BLaER1 treated with 17β-estradiol and CSF1 and Interleukin-3, amounts not matched to agents 10 nM and 100 nM (cell line): ENCODE measurements at regions not wholly inside any gene's neighbourhood (a gene's known extent, or its start where the extent isn't known, plus 50 kb on each side); places are given as distances from the start of the nearest gene placed in this dataset.

Experiments
- H3K27ac ChIP-seq, 11 experiments: shearing (Covaris generic); formaldehyde crosslinking; 2 replicates each; pipeline ENCODE4 v1.8.1; 2022
- H3K27me3 ChIP-seq, 11 experiments: shearing (Covaris generic); formaldehyde crosslinking; 2 replicates each; pipeline ENCODE4 v1.8.1; 2022
- H3K36me3 ChIP-seq, 11 experiments: shearing (Covaris generic); formaldehyde crosslinking; 2 replicates each; pipeline ENCODE4 v1.8.1; 2022
- H3K4me1 ChIP-seq, 10 experiments: shearing (Covaris generic); formaldehyde crosslinking; 2 replicates each; pipeline ENCODE4 v1.8.1; 2022
- H3K4me2 ChIP-seq, 11 experiments: shearing (Covaris generic); formaldehyde crosslinking; 2 replicates each; pipeline ENCODE4 v1.8.1; 2022
- H3K4me3 ChIP-seq, 10 experiments: shearing (Covaris generic); formaldehyde crosslinking; 2 replicates each; pipeline ENCODE4 v1.8.1; 2022
- H3K9ac ChIP-seq, 11 experiments: shearing (Covaris generic); formaldehyde crosslinking; 2 replicates each; pipeline ENCODE4 v1.8.1; 2022
- H3K9me3 ChIP-seq, 11 experiments: shearing (Covaris generic); formaldehyde crosslinking; replicated peaks in 1 of 11; 2 replicates each; pipeline ENCODE4 v1.8.1; 2022
- H4K20me1 ChIP-seq, 11 experiments: shearing (Covaris generic); formaldehyde crosslinking; 2 replicates each; pipeline ENCODE4 v1.8.1; 2022
- Cebpa-rat ChIP-seq, 11 experiments: shearing (Covaris generic); IDR thresholded peaks; 2 replicates each; pipeline ENCODE4 v1.8.1; 2022

DNA sequence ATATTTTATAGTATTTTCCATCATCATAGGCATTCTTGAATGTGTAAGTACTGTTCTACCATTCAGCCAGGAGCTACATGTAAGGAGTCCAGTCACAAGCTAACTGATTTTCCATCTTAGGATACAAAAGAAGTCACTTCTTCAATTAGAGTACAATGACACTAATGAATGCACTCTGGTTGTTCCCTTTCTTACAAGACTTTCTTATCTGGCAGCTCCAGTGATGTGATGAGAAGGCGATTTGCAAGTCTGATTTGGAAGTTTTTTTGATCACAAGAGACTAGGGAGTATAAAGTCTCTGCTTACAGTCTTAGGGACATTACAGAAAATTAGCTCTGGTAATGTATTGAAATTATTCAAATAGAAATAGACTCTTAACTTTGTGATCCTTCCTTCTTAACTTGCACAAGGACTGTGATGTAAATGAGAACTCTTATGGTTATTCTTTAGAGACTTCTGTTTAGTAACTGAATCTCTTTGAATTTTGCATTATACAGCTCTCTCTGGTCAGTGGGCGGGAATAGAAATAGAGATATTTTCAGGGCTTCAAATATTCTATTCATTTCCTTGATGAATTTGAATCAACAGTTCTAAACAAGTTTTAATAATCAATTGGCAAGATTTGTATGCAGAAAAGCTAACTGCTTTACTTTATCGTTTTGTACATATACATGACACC is 130.4 kb upstream of the CDH6 start:
- Histone ChIP-seq H3K27ac (no peak overlapping the region), H3K4me1 (no peaks in the 10 kb centered on the region), H3K36me3 (no peaks in the 10 kb centered on the region), H3K9me3 (no peaks in the 10 kb centered on the region), H4K20me1 (no peaks in the 10 kb centered on the region), H3K4me3 (no peak overlapping the region), H3K4me2 (no peak overlapping the region), H3K27me3 (no peaks in the 10 kb centered on the region), H3K9ac (no peak overlapping the region)
- TF ChIP-seq Cebpa-rat (IDR thresholded peaks at IDR 0.05): no peak

DNA sequence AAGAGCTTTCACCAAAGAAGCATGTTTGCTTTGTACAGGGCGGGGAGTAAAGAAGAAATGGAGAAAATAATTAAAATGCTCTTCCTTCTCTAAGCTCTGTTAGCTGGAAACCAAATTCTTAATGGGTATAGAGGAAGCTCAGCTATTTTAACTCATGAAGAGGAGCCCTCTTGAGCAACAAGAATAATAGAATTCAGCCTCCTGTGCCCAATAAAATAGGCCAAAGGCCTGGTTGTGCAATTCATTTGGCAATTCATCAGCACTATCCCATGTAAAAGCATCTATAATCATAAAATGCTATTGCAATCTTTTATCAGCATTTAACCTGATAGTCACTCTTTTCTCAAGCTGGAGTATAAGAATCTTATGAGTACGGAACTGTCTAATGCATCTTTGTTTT is 133.6 kb upstream of the CDH6 start:
- H3K9ac ChIP-seq: no peak overlapping the region
- no peak overlapping the region for H3K4me3 ChIP-seq
- H3K27ac ChIP-seq: no peak overlapping the region
- 0 out of 22 replicates have a peak, but pooled peaks cover 0 to 4% (median 0%) of the 10 kb centered on the region in 11 experiments for H3K9me3 ChIP-seq
- no peaks in the 10 kb centered on the region for H3K4me1 ChIP-seq
- H3K36me3 ChIP-seq: no peaks in the 10 kb centered on the region
- H3K4me2 ChIP-seq: no peak overlapping the region
- H4K20me1 ChIP-seq: no peaks in the 10 kb centered on the region
- TF ChIP-seq Cebpa-rat (IDR thresholded peaks at IDR 0.05): no peak
- H3K27me3 ChIP-seq: no peaks in the 10 kb centered on the region

DNA sequence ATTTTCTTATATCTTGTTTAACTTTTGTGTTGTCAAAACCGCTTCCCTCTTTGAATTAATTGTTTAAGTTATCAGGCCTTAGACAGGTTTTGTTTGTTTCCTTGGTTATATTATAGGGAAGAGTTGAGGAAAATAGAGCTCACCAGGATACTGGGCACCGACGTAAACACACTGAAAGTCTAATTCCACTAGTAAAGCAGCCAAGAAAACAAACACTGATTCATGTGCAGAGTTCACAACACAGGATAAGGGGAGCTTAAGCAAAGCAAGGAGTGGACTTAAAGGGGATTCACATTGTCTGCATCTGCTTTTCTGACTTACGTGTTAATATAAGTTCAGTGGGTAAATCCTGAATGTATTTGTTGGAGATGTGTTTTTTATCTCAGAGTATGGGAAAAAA is 139.0 kb upstream of the CDH6 start:
- no peak overlapping the region for H3K4me2 ChIP-seq
- H3K4me1 ChIP-seq: no peaks in the 10 kb centered on the region
- H3K27ac ChIP-seq: no peak overlapping the region
- no peaks in the 10 kb centered on the region for H3K27me3 ChIP-seq
- no peaks in the 10 kb centered on the region for H4K20me1 ChIP-seq
- no peak overlapping the region for H3K4me3 ChIP-seq
- no peak overlapping the region for H3K9ac ChIP-seq
- H3K9me3 ChIP-seq: 0 out of 22 replicates have a peak, but pooled peaks cover 0 to 4% (median 0%) of the 10 kb centered on the region in 11 experiments
- no peak for TF ChIP-seq Cebpa-rat (IDR thresholded peaks at IDR 0.05)
- H3K36me3 ChIP-seq: no peaks in the 10 kb centered on the region

DNA sequence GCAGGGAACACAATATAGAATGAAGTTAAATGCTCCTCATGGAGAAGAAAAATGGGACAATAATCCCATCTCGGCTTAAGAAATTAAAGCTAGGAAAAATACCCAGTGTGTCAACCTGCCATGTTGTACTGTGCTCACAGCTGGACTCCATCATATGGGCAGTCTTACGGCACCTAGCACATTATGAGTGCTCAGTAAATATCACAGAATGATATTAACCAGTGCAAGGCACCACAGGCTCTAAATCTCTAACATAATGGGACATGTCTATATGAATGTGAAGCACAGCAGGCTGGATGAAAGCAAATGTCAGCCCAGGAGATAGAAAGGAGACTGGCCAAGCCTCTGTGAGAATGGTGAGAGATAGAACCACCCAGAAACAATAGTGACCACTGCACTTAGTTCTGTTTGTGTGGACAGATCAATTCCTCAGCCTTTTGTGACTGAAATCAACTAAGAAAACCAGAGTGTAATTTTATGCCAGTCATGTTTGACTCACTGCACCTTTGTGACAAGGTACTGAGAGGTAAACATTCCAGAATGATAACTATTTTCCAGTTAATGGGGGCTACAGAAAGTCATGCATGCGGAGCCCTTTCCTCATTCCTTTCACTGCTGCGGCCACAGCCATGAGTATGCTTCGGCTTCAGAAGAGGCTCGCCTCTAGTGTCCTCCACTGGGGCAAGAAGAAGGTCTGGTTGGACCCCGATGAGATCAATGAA is 140.4 kb upstream of the CDH6 start:
- Histone ChIP-seq H3K4me1 (no peaks in the 10 kb centered on the region), H3K9ac (no peak overlapping the region), H3K4me3 (no peak overlapping the region), H3K9me3 (0 out of 22 replicates have a peak, but pooled peaks cover 0 to 4% (median 0%) of the 10 kb centered on the region in 11 experiments), H3K27me3 (no peaks in the 10 kb centered on the region), H3K36me3 (no peaks in the 10 kb centered on the region), H3K27ac (no peak overlapping the region), H3K4me2 (no peak overlapping the region), H4K20me1 (no peaks in the 10 kb centered on the region)
- TF ChIP-seq Cebpa-rat (IDR thresholded peaks at IDR 0.05): no peak

GRCh38 chr5:31051316-31051715 is 142.2 kb upstream of the CDH6 start:
- Histone ChIP-seq H4K20me1 (no peaks in the 10 kb centered on the region), H3K4me1 (no peaks in the 10 kb centered on the region), H3K27ac (no peak overlapping the region), H3K4me2 (no peak overlapping the region), H3K4me3 (no peak overlapping the region), H3K9me3 (no peaks in the 10 kb centered on the region), H3K36me3 (no peaks in the 10 kb centered on the region), H3K9ac (no peak overlapping the region), H3K27me3 (no peaks in the 10 kb centered on the region)
- TF ChIP-seq Cebpa-rat (IDR thresholded peaks at IDR 0.05): no peak

GRCh38 chr5:31049936-31050704 is 143.4 kb upstream of the CDH6 start:
- Histone ChIP-seq H3K4me2 (no peak overlapping the region), H4K20me1 (no peaks in the 10 kb centered on the region), H3K27me3 (no peaks in the 10 kb centered on the region), H3K9ac (no peak overlapping the region), H3K9me3 (no peaks in the 10 kb centered on the region), H3K4me3 (no peak overlapping the region), H3K4me1 (no peaks in the 10 kb centered on the region), H3K27ac (no peak overlapping the region), H3K36me3 (no peaks in the 10 kb centered on the region)
- TF ChIP-seq Cebpa-rat (IDR thresholded peaks at IDR 0.05): no peak

- Histone ChIP-seq H4K20me1 (no peaks in the 10 kb centered on the region), H3K4me3 (no peak overlapping the region), H3K4me1 (no peaks in the 10 kb centered on the region), H3K9me3 (no peaks in the 10 kb centered on the region), H3K36me3 (no peaks in the 10 kb centered on the region), H3K9ac (no peak overlapping the region), H3K27ac (no peak overlapping the region), H3K4me2 (no peak overlapping the region), H3K27me3 (no peaks in the 10 kb centered on the region)
- TF ChIP-seq Cebpa-rat (IDR thresholded peaks at IDR 0.05): no peak
Measured at GRCh38 chr5:31049461-31049860, 144.0 kb upstream of the CDH6 start.

- no peak overlapping the region for H3K4me3 ChIP-seq
- no peak overlapping the region for H3K27ac ChIP-seq
- H3K4me2 ChIP-seq: no peak overlapping the region
- H4K20me1 ChIP-seq: no peaks in the 10 kb centered on the region
- no peaks in the 10 kb centered on the region for H3K9me3 ChIP-seq
- no peak overlapping the region for H3K9ac ChIP-seq
- H3K27me3 ChIP-seq: no peaks in the 10 kb centered on the region
- no peaks in the 10 kb centered on the region for H3K4me1 ChIP-seq
- no peaks in the 10 kb centered on the region for H3K36me3 ChIP-seq
- no peak for TF ChIP-seq Cebpa-rat (IDR thresholded peaks at IDR 0.05)
Measured at GRCh38 chr5:31048282-31049270, 144.9 kb upstream of the CDH6 start.

DNA sequence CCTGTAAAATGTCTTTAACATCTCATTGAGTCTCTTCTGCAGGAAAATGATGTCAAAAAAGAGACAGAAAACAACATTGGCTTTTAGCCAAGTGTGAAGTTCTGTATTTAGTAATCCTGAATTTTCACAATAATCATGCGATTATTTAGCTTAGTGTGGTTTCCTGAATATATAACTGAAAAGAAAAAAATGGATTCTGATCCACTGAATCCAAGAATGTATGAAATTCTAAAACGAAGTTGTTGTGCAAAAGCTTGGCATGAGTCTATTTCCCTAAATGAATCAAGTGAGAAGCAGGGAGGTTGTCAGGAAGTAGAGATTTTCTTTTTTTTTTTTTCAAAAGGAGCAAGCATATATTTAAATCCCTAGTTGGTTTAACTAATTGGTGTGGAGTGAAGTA is 145.9 kb upstream of the CDH6 start:
- H3K36me3 ChIP-seq: no peaks in the 10 kb centered on the region

More for the DNA sequence above, 145.9 kb upstream of the CDH6 start:
- no peak for TF ChIP-seq Cebpa-rat (IDR thresholded peaks at IDR 0.05)
- no peak overlapping the region for H3K4me3 ChIP-seq
- H3K4me2 ChIP-seq: no peak overlapping the region
- no peak overlapping the region for H3K9ac ChIP-seq
- no peaks in the 10 kb centered on the region for H3K4me1 ChIP-seq
- H4K20me1 ChIP-seq: no peaks in the 10 kb centered on the region
- no peaks in the 10 kb centered on the region for H3K27me3 ChIP-seq
- H3K9me3 ChIP-seq: no peaks in the 10 kb centered on the region
- no peak overlapping the region for H3K27ac ChIP-seq
